Neural cell (in vitro differentiated cells): ENCODE measurements at regions not wholly inside any gene's neighbourhood (a gene's known extent, or its start where the extent isn't known, plus 50 kb on each side); places are given as distances from the start of the nearest gene placed in this dataset.

ENCODE experiments used
- EP300 ChIP-seq: fragments of 450-650 bp; conservative IDR thresholded peaks from 2 replicates; pipeline ENCODE4 v1.6.1; 2014; ENCODE audit warnings: antibody characterized with exemption, mild to moderate bottlenecking, moderate library complexity; ENCODE audit not compliant: poor library complexity, severe bottlenecking
- POLR2AphosphoS5 ChIP-seq: IDR thresholded peaks from 2 replicates; pipeline ENCODE4 v1.6.1; 2012
- RAD21 ChIP-seq: fragments of 450-650 bp; conservative IDR thresholded peaks from 2 replicates; pipeline ENCODE4 v1.6.1; 2014; ENCODE audit warnings: antibody characterized with exemption, mild to moderate bottlenecking, moderate library complexity
- REST ChIP-seq: IDR thresholded peaks from 2 replicates; pipeline ENCODE4 v1.6.1; 2012; ENCODE audit warnings: borderline replicate concordance
- SMC3 ChIP-seq: fragments of 450-650 bp; conservative IDR thresholded peaks from 2 replicates; pipeline ENCODE4 v1.6.1; 2014; ENCODE audit warnings: antibody characterized with exemption, mild to moderate bottlenecking, moderate library complexity; ENCODE audit not compliant: poor library complexity
- TF ChIP-seq, protein P1 (sequence below): fragments of 450-650 bp; IDR thresholded peaks from 2 replicates; pipeline ENCODE4 v1.5.1; 2014; ENCODE audit warnings: antibody characterized with exemption, mild to moderate bottlenecking, moderate library complexity; ENCODE audit not compliant: poor library complexity, severe bottlenecking

DNA sequence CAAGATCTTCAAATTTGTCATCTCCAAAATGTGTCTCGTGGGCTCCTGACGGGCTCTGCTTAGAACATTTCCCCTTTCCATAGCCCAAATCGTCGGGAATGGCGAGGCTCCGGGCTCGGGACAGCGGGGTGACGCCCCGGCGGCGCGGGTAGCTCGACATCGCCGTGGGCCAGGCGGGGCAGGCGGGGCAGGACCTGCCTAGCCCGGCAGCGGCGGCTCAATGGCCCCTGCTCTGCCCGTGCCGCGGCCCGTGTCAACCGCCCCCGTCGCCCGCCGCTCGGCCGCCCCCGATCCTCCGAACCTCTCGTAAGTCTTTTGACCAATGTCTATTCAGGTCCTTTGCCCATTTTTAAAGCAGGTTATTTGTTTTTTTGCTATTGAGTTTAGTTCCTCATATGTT, 111.2 kb downstream of the PMAIP1 start:
- TF ChIP-seq EP300 = no peak
- no peak for TF ChIP-seq REST
- TF ChIP-seq, protein P1, sequence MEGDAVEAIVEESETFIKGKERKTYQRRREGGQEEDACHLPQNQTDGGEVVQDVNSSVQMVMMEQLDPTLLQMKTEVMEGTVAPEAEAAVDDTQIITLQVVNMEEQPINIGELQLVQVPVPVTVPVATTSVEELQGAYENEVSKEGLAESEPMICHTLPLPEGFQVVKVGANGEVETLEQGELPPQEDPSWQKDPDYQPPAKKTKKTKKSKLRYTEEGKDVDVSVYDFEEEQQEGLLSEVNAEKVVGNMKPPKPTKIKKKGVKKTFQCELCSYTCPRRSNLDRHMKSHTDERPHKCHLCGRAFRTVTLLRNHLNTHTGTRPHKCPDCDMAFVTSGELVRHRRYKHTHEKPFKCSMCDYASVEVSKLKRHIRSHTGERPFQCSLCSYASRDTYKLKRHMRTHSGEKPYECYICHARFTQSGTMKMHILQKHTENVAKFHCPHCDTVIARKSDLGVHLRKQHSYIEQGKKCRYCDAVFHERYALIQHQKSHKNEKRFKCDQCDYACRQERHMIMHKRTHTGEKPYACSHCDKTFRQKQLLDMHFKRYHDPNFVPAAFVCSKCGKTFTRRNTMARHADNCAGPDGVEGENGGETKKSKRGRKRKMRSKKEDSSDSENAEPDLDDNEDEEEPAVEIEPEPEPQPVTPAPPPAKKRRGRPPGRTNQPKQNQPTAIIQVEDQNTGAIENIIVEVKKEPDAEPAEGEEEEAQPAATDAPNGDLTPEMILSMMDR = no peak
- no peak for TF ChIP-seq POLR2AphosphoS5
- no peak for TF ChIP-seq RAD21
- TF ChIP-seq SMC3 = no peak
